Liver (tissue), 8 donors: ENCODE measurements at regions not wholly inside any gene's neighbourhood (a gene's known extent, or its start where the extent isn't known, plus 50 kb on each side); places are given as distances from the start of the nearest gene placed in this dataset.

ENCODE experiments used
- DNase-seq: peaks from one replicate; pipeline ENCODE4 v3.0.0-alpha.2; 2017; ENCODE audit warnings: low spot score
- H3K27ac ChIP-seq, 2 donors: one replicate each; pipeline ENCODE4 v1.7.0; 2013; ENCODE audit warnings: inconsistent platforms in 2 of 2, low read length in 2 of 2, control low read depth in 1 of 2, low read depth in 1 of 2, mild to moderate bottlenecking in 1 of 2
- H3K27me3 ChIP-seq, 4 donors: one replicate each; pipeline versions ENCODE4 v1.6.1 to v1.7.0; 2013; ENCODE audit warnings: low read length in 3 of 4, inconsistent platforms in 1 of 4, mild to moderate bottlenecking in 1 of 4, moderate library complexity in 1 of 4; ENCODE audit not compliant: control insufficient read depth in 4 of 4, insufficient read depth in 4 of 4
- H3K36me3 ChIP-seq, 4 donors: one replicate each; pipeline versions ENCODE4 v1.6.1 to v1.7.0; 2013; ENCODE audit warnings: low read length in 3 of 4, mild to moderate bottlenecking in 3 of 4, low read depth in 1 of 4, moderate library complexity in 1 of 4; ENCODE audit not compliant: control insufficient read depth in 4 of 4, insufficient read depth in 3 of 4
- H3K4me1 ChIP-seq, 4 donors: one replicate each; pipeline versions ENCODE4 v1.6.1 to v1.7.0; 2013; ENCODE audit warnings: low read length in 3 of 4, mild to moderate bottlenecking in 3 of 4, moderate library complexity in 1 of 4; ENCODE audit not compliant: control insufficient read depth in 4 of 4, insufficient read depth in 4 of 4
- H3K4me3 ChIP-seq, 3 donors: one replicate each; pipeline versions ENCODE4 v1.6.1 to v1.7.0; 2013; ENCODE audit warnings: low read length in 3 of 3, control low read depth in 1 of 3, low read depth in 1 of 3, mild to moderate bottlenecking in 1 of 3
- H3K9ac ChIP-seq, 2 donors: one replicate each; pipeline ENCODE4 v1.7.0; 2013; ENCODE audit warnings: low read length in 2 of 2, mild to moderate bottlenecking in 2 of 2, moderate library complexity in 2 of 2, control low read depth in 1 of 2, low read depth in 1 of 2
- H3K9me3 ChIP-seq, 4 donors: one replicate each; pipeline versions ENCODE4 v1.6.1 to v1.7.0; 2013; ENCODE audit warnings: low read length in 3 of 4; ENCODE audit not compliant: control insufficient read depth in 4 of 4
- CTCF ChIP-seq: fragments of 150-350 bp; IDR thresholded peaks from 2 replicates; pipeline ENCODE4 v1.5.1; 2017; ENCODE audit warnings: improper control_type of control experiment, low read depth, low read length; ENCODE audit not compliant: missing input control
- EGR1 ChIP-seq, 2 donors: IDR thresholded peaks; 2 replicates each; pipeline ENCODE4 v1.6.1; 2016 to 2018; ENCODE audit warnings: antibody characterized with exemption in 2 of 2, low read depth in 2 of 2
- FOXA2 ChIP-seq: IDR thresholded peaks from 2 replicates; pipeline ENCODE4 v1.6.1; 2016; ENCODE audit warnings: antibody characterized with exemption
- GABPA ChIP-seq, 2 donors: IDR thresholded peaks in 1 of 2; conservative IDR thresholded peaks in 1 of 2; 2 replicates each; pipeline ENCODE4 v1.6.1; 2016; ENCODE audit warnings: antibody characterized with exemption in 2 of 2, mild to moderate bottlenecking in 1 of 2, moderate library complexity in 1 of 2
- HNF4A ChIP-seq, 2 donors: conservative IDR thresholded peaks; 2 replicates each; pipeline ENCODE4 v1.6.1; 2016; ENCODE audit warnings: antibody characterized with exemption in 2 of 2, mild to moderate bottlenecking in 2 of 2
- HNF4G ChIP-seq: IDR thresholded peaks from 2 replicates; pipeline ENCODE4 v1.6.1; 2016; ENCODE audit warnings: antibody characterized with exemption
- JUND ChIP-seq, 2 donors: IDR thresholded peaks; 2 replicates each; pipeline ENCODE4 v1.6.1; 2016; ENCODE audit warnings: antibody characterized with exemption in 2 of 2
- NR2F2 ChIP-seq: IDR thresholded peaks from 2 replicates; pipeline ENCODE4 v1.6.1; 2016; ENCODE audit warnings: antibody characterized with exemption
- RAD21 ChIP-seq, 2 donors: IDR thresholded peaks; 2 replicates each; pipeline ENCODE4 v1.6.1; 2016; ENCODE audit warnings: antibody characterized with exemption in 2 of 2, mild to moderate bottlenecking in 2 of 2
- REST ChIP-seq: IDR thresholded peaks from 2 replicates; pipeline ENCODE4 v1.6.1; 2016; ENCODE audit warnings: antibody characterized with exemption, mild to moderate bottlenecking
- YY1 ChIP-seq: IDR thresholded peaks from 2 replicates; pipeline ENCODE4 v1.6.1; 2016; ENCODE audit warnings: antibody characterized with exemption, mild to moderate bottlenecking
- WGBS: extraction: QIAGEN DNeasy Blood & Tissue Kit; methylation state at CpG from one replicate; pipeline ENCODE4 v1.1.7; 2013; 5-methylcytosine and 5-hydroxymethylcytosine counted together
- TF ChIP-seq, protein P1 (sequence below): IDR thresholded peaks from 2 replicates; pipeline ENCODE4 v1.6.1; 2016; ENCODE audit warnings: antibody characterized with exemption
- TF ChIP-seq, protein P2 (sequence below): IDR thresholded peaks from 2 replicates; pipeline ENCODE4 v1.6.1; 2016; ENCODE audit warnings: antibody characterized with exemption
- TF ChIP-seq, protein P3 (sequence below): IDR thresholded peaks from 2 replicates; pipeline ENCODE4 v1.6.1; 2016; ENCODE audit warnings: antibody characterized with exemption
- donor health status: healthy.
- donor health status: healthy.
- donor health status: healthy.
- donor health status: healthy.
- donor health status: healthy.

DNA sequence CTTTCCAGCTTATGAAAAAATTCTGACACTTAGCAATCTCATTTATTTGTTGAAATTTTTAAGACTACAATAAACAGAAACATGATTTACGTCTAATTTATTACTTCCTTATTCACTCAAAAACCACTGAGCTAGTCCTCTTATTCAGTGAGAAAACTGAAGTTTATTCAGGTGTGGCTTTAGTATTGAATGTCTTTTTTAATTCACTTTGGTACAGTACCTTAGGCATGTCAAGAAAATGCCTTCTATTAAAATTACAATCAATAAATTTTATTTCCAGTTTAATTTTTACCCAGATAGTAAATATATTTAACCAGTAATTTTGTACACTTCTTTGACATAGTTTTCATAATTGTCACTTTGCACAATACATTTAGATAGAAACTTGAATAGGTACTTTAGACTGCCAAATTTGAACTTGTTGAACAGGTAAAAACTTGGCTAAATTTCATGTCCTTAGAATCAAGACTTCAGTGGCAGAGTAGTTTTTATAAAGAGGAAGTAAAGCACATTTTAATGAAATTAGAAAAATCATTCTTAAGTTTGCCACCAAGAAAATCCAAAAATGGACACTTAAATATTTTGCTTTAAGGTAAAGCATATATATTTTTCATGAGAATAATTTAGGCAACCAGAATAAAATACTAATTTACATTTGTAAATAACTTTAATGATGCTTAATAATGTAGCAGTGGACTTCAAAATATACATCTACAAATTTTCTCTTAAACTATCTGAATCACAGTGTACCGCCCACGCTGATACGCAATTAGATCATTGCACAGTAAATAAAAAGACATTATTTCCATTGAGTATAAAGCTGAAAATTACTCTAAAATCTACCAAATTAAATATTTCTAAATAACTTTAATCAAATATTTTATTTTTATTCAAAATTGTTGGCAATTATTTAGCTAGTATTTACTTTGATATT lies 159.1 kb downstream of the RASSF9 start:
- no peak overlapping the region for H3K27ac ChIP-seq
- WGBS: 83% methylated on average over 4 of the region's 4 CpGs
- no peak overlapping the region for H3K9ac ChIP-seq
- no peaks in the 10 kb centered on the region for H3K9me3 ChIP-seq
- DNase-seq: no peak
- TF ChIP-seq FOXA2 (no peak), RAD21 (IDR thresholded peaks at IDR 0.05) (no peak)
- H3K27me3 ChIP-seq: no peaks in the 10 kb centered on the region
- no peaks in the 10 kb centered on the region for H3K4me1 ChIP-seq
- H3K4me3 ChIP-seq: no peak overlapping the region
- H3K36me3 ChIP-seq: no peaks in the 10 kb centered on the region

- no peaks in the 10 kb centered on the region for H3K27me3 ChIP-seq
- H3K9me3 ChIP-seq: no peaks in the 10 kb centered on the region
- 91% methylated on average over 1 of the region's 1 CpG for WGBS
- no peak for DNase-seq
- TF ChIP-seq YY1 (no peak), RAD21 (IDR thresholded peaks at IDR 0.05) (no peak), HNF4G (no peak), GABPA (IDR thresholded peaks at IDR 0.05 in 1 of 2, conservative IDR thresholded peaks at IDR 0.05 in 1 of 2) (no peak), REST (no peak), HNF4A (conservative IDR thresholded peaks at IDR 0.05) (no peak), NR2F2 (no peak), EGR1 (IDR thresholded peaks at IDR 0.05; ENCODE audit: low read depth in 2 of 2) (no peak), JUND (IDR thresholded peaks at IDR 0.05) (no peak), CTCF (no peak)
- TF ChIP-seq, protein P1, sequence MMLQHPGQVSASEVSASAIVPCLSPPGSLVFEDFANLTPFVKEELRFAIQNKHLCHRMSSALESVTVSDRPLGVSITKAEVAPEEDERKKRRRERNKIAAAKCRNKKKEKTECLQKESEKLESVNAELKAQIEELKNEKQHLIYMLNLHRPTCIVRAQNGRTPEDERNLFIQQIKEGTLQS: no peak
- TF ChIP-seq, protein P2, sequence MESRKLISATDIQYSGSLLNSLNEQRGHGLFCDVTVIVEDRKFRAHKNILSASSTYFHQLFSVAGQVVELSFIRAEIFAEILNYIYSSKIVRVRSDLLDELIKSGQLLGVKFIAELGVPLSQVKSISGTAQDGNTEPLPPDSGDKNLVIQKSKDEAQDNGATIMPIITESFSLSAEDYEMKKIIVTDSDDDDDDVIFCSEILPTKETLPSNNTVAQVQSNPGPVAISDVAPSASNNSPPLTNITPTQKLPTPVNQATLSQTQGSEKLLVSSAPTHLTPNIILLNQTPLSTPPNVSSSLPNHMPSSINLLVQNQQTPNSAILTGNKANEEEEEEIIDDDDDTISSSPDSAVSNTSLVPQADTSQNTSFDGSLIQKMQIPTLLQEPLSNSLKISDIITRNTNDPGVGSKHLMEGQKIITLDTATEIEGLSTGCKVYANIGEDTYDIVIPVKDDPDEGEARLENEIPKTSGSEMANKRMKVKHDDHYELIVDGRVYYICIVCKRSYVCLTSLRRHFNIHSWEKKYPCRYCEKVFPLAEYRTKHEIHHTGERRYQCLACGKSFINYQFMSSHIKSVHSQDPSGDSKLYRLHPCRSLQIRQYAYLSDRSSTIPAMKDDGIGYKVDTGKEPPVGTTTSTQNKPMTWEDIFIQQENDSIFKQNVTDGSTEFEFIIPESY: no peak
- TF ChIP-seq, protein P3, sequence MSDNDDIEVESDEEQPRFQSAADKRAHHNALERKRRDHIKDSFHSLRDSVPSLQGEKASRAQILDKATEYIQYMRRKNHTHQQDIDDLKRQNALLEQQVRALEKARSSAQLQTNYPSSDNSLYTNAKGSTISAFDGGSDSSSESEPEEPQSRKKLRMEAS: no peak
- no peak overlapping the region for H3K9ac ChIP-seq
- H3K27ac ChIP-seq: no peak overlapping the region
- H3K36me3 ChIP-seq: no peaks in the 10 kb centered on the region
- H3K4me3 ChIP-seq: no peak overlapping the region
- no peaks in the 10 kb centered on the region for H3K4me1 ChIP-seq
Measured at GRCh38 chr12:85679296-85679695, 156.9 kb downstream of the RASSF9 start.
